Kidney epithelial cell (primary cell): ENCODE measurements at regions not wholly inside any gene's neighbourhood (a gene's known extent, or its start where the extent isn't known, plus 50 kb on each side); places are given as distances from the start of the nearest gene placed in this dataset.
"Not testable (repeated sequence)": the region's sequence is repeated elsewhere in the genome, so short reads cannot be mapped to it uniquely, and the experiment has no call there.

Experiments used
- DNase-seq: peaks from one replicate; pipeline ENCODE4 v3.0.0-alpha.2; 2010; ENCODE audit warnings: low read depth
- H3K27me3 ChIP-seq: 2 replicates; pipeline ENCODE4 v1.6.0; 2011; ENCODE audit warnings: low read length; ENCODE audit not compliant: control insufficient read depth, insufficient read depth
- H3K36me3 ChIP-seq: 2 replicates; pipeline ENCODE4 v1.5.1; 2011; ENCODE audit warnings: low read length; ENCODE audit not compliant: control insufficient read depth, insufficient read depth
- H3K4me3 ChIP-seq: 2 replicates; pipeline ENCODE4 v1.5.1; 2011; ENCODE audit warnings: low read depth, mild to moderate bottlenecking, control low read depth, low read length
- TF ChIP-seq, protein P1 (sequence below): IDR thresholded peaks from 2 replicates; pipeline ENCODE4 v1.5.1; 2011; ENCODE audit warnings: mild to moderate bottlenecking, moderate library complexity, low read length, control low read depth, inconsistent platforms; ENCODE audit not compliant: insufficient read depth, poor library complexity, severe bottlenecking

DNA sequence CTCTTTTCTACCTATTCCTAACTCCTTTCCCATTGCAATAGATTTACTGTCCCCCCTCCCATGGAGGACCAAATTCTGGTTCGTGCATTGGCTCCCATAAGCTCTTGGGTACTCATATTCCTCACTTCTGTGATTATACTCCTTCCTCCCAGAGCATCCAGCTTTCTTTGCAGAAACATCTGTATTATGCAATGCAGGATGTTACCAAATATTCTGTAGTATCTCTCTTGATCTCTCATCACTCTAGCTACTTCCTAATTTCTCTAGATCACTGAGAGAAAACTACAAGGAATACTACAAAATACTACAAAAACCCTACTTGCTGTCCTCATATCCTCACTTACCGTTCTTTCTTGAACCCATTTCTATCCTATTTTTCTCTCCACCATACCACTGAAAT lies 395.9 kb upstream of the HS3ST1 start:
- no peak for DNase-seq
- no peaks in the 10 kb centered on the region for H3K36me3 ChIP-seq
- H3K4me3 ChIP-seq: no peak overlapping the region

DNA sequence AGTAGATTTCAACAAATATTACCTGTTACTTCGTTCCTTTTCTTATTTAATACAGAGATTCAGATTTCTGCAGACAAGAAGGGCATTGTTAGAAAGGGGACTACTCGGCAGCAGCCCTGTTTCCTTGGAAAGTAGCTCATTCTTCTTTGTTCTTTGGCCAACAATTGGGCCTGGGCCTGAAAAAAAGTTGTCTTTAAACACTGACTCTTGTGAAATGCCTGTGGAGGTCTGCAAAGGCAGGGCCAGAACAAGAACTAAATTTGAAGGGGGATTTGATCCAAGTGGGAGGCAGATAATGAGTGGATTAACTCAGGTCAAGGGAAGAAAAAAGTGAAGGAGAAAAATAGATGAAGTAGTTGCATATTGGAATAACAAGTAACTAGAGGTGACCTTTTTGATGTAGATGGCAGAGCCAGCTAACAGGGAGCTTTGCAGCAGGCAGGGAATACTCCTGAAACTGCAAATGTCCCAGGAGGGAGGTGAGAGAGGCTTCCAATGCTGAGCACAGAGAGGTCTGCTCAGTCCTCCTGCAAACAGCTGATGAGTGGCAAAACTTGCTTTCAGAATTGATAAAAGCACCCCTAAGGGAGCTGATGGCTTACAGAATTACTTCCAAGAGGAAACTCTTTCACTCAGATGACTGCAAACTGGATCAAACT lies 393.2 kb upstream of the HS3ST1 start:
- H3K4me3 ChIP-seq: no peak overlapping the region
- TF ChIP-seq, protein P1, sequence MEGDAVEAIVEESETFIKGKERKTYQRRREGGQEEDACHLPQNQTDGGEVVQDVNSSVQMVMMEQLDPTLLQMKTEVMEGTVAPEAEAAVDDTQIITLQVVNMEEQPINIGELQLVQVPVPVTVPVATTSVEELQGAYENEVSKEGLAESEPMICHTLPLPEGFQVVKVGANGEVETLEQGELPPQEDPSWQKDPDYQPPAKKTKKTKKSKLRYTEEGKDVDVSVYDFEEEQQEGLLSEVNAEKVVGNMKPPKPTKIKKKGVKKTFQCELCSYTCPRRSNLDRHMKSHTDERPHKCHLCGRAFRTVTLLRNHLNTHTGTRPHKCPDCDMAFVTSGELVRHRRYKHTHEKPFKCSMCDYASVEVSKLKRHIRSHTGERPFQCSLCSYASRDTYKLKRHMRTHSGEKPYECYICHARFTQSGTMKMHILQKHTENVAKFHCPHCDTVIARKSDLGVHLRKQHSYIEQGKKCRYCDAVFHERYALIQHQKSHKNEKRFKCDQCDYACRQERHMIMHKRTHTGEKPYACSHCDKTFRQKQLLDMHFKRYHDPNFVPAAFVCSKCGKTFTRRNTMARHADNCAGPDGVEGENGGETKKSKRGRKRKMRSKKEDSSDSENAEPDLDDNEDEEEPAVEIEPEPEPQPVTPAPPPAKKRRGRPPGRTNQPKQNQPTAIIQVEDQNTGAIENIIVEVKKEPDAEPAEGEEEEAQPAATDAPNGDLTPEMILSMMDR: no peak
- DNase-seq: no peak

More for the DNA sequence above, 395.9 kb upstream of the HS3ST1 start:
- H3K27me3 ChIP-seq: no peaks in the 10 kb centered on the region
- TF ChIP-seq, protein P1: no peak

DNA sequence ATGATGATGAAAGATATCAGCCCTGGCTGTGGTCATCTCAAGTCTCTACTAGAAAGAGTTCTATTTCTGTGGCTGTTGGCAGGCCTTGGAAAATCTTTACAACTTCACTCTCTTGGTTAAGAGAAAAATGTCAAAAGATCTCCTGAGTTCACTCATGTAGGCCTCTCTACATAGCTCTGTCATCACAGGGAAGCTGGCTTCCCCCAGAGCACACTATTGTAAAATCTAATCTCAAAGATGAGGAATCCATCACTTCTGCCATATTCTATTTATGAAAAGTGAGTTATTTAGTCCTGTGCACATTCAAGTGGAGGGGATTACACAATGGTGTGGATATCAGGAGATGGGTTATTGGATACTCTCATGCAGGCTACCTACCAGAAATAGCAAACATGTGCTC lies 388.4 kb upstream of the HS3ST1 start:
- Histone ChIP-seq H3K4me3 (no peak overlapping the region), H3K27me3 (no peaks in the 10 kb centered on the region), H3K36me3 (no peaks in the 10 kb centered on the region)
- TF ChIP-seq, protein P1: no peak
- DNase-seq: no peak

More for the DNA sequence above, 393.2 kb upstream of the HS3ST1 start:
- Histone ChIP-seq H3K36me3 (no peaks in the 10 kb centered on the region), H3K27me3 (no peaks in the 10 kb centered on the region)

DNA sequence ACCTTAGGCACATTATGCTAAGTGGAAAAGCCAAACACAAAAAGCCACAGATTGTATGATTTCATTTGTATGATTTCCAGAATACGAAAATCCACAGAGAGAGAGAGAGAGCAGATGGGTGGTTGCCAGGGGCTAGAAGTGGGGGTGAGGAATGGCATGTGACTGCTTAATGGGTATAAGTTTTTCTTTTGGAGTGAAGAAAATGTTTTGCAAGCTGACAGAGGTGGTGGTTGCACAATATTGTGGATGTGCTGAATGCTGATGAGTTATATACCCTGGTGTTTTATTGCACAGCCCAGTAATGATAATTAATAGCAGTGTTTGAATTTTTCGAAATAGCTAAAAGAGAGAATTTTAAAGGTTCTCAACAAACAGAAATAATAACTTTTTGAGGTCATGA lies 386.1 kb upstream of the HS3ST1 start:
- DNase-seq: no peak
- Histone ChIP-seq H3K36me3 (no peaks in the 10 kb centered on the region), H3K4me3 (no peak overlapping the region), H3K27me3 (no peaks in the 10 kb centered on the region)
- TF ChIP-seq, protein P1: no peak

DNA sequence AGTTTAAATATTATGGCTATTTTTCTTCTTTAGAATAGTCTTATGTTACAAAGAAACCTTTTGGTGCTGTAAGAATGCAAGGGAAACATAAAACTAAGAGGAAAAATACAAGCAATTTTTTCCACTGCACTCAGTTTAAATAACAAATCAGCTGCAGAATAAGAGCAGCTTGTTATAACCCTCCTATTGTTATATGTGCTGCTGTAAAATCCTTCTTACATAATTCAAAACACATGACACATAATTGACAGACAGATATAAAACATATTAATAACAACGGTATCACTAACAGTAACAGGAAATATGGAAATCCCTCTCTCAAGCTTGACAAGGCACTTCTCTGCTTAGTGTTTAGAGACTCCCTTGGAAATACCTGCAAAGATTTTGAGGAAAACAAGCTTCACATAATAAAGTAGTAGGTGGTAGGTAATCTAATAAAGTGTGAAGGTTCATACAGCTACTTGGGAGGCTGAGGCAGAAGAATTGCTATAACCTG lies 385.3 kb upstream of the HS3ST1 start:
- DNase-seq: no peak
- Histone ChIP-seq H3K36me3 (no peaks in the 10 kb centered on the region), H3K4me3 (no peak overlapping the region), H3K27me3 (no peaks in the 10 kb centered on the region)
- TF ChIP-seq, protein P1: no peak

DNA sequence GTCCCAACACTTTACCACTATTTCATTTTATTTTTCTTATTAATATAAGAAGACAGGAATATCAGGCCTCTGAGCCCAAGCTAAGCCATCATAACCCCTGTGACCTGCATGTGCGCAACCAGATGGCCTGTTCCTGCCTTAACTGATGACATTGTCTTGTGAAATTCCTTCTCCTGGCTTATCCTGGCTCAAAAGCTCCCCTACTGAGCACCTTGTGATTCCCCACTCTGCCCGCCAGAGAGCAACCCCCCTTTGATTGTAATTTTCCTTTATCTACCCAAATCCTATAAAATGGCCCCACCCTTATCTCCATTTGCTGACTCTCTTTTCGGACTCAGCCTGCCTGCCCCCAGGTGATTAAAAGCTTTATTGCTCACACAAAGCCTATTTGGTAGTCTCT lies 382.8 kb upstream of the HS3ST1 start:
- H3K4me3 ChIP-seq, H3K27me3 ChIP-seq, H3K36me3 ChIP-seq, DNase-seq: not testable (repeated sequence)
